ENCODE measurements at regions not wholly inside any gene's neighbourhood (a gene's known extent, or its start where the extent isn't known, plus 50 kb on each side); places are given as distances from the start of the nearest gene placed in this dataset.

DNA sequence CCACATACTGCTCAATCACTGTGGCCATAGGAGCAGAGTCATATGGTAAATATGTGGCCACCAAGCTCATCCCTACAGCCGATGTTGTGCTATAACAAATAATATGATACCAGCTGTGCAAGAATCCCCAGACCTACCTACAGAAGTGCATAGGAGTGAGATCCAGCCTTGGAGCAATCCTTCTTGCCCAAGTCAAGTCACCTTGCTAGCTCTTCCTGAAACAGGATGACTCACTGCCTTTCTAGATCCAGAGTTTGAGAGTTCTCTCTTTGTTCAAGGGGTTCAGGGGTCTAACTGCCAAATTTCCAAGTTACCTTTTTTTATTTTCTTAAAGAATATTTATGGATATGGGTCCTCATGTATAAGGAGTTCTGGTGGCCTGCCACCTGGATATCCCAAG is 195.7 kb upstream of the MAN1A1 start:
- TF ChIP-seq, protein P1, sequence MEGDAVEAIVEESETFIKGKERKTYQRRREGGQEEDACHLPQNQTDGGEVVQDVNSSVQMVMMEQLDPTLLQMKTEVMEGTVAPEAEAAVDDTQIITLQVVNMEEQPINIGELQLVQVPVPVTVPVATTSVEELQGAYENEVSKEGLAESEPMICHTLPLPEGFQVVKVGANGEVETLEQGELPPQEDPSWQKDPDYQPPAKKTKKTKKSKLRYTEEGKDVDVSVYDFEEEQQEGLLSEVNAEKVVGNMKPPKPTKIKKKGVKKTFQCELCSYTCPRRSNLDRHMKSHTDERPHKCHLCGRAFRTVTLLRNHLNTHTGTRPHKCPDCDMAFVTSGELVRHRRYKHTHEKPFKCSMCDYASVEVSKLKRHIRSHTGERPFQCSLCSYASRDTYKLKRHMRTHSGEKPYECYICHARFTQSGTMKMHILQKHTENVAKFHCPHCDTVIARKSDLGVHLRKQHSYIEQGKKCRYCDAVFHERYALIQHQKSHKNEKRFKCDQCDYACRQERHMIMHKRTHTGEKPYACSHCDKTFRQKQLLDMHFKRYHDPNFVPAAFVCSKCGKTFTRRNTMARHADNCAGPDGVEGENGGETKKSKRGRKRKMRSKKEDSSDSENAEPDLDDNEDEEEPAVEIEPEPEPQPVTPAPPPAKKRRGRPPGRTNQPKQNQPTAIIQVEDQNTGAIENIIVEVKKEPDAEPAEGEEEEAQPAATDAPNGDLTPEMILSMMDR (optimal IDR thresholded peaks at IDR 0.05 in 1 of 3, IDR thresholded peaks at IDR 0.05 in 1 of 3, conservative IDR thresholded peaks at IDR 0.05 in 1 of 3; ENCODE audit: extremely low read depth in 1 of 3, insufficient read depth in 2 of 3, low read length in 3 of 3): no peak
- TF ChIP-seq EZH2 (IDR thresholded peaks at IDR 0.05; ENCODE audit: low read length): no peak

Data from keratinocyte (primary cell).